Neural cell (in vitro differentiated cells): ENCODE measurements at regions not wholly inside any gene's neighbourhood (a gene's known extent, or its start where the extent isn't known, plus 50 kb on each side); places are given as distances from the start of the nearest gene placed in this dataset.

Experiments
- H2AFZ ChIP-seq: fragments of 200-600, 300-800 bp; sonication (generic), shearing (Covaris generic); 2 replicates; pipeline ENCODE4 v1.6.0; 2014; ENCODE audit warnings: low read depth, mild to moderate bottlenecking, antibody characterized with exemption, low read length, moderate library complexity
- H3F3A ChIP-seq: fragments of 200-600 bp; shearing (Covaris generic); 2 replicates; pipeline ENCODE4 v1.6.1; 2016; ENCODE audit warnings: mild to moderate bottlenecking, moderate library complexity, mixed read lengths, antibody characterized with exemption, low read length; ENCODE audit not compliant: insufficient read depth, poor library complexity, severe bottlenecking
- H3K27ac ChIP-seq: fragments of 200-600, 300-800 bp; sonication (generic), shearing (Covaris generic); 2 replicates; pipeline ENCODE4 v1.5.1; 2014; ENCODE audit warnings: mild to moderate bottlenecking, low read length, moderate library complexity
- H3K27me3 ChIP-seq: fragments of 300-800, 200-600 bp; sonication (generic), shearing (Covaris generic); 2 replicates; pipeline ENCODE4 v1.6.0; 2014; ENCODE audit warnings: mild to moderate bottlenecking, low read depth, low read length, moderate library complexity; ENCODE audit not compliant: insufficient read depth
- H3K36me3 ChIP-seq: fragments of 300-800, 200-600 bp; sonication (generic), shearing (Covaris generic); 2 replicates; pipeline ENCODE4 v1.5.1; 2014; ENCODE audit warnings: mild to moderate bottlenecking, antibody characterized with exemption, low read length, moderate library complexity; ENCODE audit not compliant: insufficient read depth
- H3K4me2 ChIP-seq: fragments of 300-800, 200-600 bp; sonication (generic), shearing (Covaris generic); 2 replicates; pipeline ENCODE4 v1.6.0; 2014; ENCODE audit warnings: mild to moderate bottlenecking, low read length
- H3K4me3 ChIP-seq: fragments of 300-800, 200-600 bp; sonication (generic), shearing (Covaris generic); 2 replicates; pipeline ENCODE4 v1.5.1; 2014; ENCODE audit warnings: mild to moderate bottlenecking, low read length, moderate library complexity
- H3K79me2 ChIP-seq: fragments of 200-600 bp; shearing (Covaris generic); replicated peaks from 2 replicates; pipeline ENCODE4 v1.6.0; 2014; ENCODE audit warnings: mild to moderate bottlenecking, low read length, moderate library complexity; ENCODE audit not compliant: insufficient read depth
- H3K9ac ChIP-seq: fragments of 300-800, 200-600 bp; sonication (generic), shearing (Covaris generic); 2 replicates; pipeline ENCODE4 v1.6.1; 2016; ENCODE audit warnings: mild to moderate bottlenecking, low read length, mixed read lengths
- H3K9me2 ChIP-seq: fragments of 200-600 bp; shearing (Covaris generic); 2 replicates; pipeline ENCODE4 v1.6.1; 2016; ENCODE audit warnings: mild to moderate bottlenecking, low read length, mixed read lengths; ENCODE audit not compliant: insufficient read depth
- H3K9me3 ChIP-seq: fragments of 200-600, 300-800 bp; sonication (generic), shearing (Covaris generic); 2 replicates; pipeline ENCODE4 v1.6.1; 2016; ENCODE audit warnings: mild to moderate bottlenecking, mixed run types, low read length, moderate library complexity, mixed read lengths
- H4K20me1 ChIP-seq: fragments of 200-600 bp; shearing (Covaris generic); 2 replicates; pipeline ENCODE4 v1.6.1; 2016; ENCODE audit warnings: mild to moderate bottlenecking, mixed run types; ENCODE audit not compliant: insufficient read depth
- CTCF ChIP-seq: fragments of 450-650 bp; IDR thresholded peaks from 2 replicates; pipeline ENCODE4 v1.5.1; 2014; ENCODE audit warnings: antibody characterized with exemption, mild to moderate bottlenecking, moderate library complexity; ENCODE audit not compliant: poor library complexity, severe bottlenecking
- EP300 ChIP-seq: fragments of 450-650 bp; conservative IDR thresholded peaks from 2 replicates; pipeline ENCODE4 v1.6.1; 2014; ENCODE audit warnings: antibody characterized with exemption, mild to moderate bottlenecking, moderate library complexity; ENCODE audit not compliant: poor library complexity, severe bottlenecking
- EZH2 ChIP-seq: fragments of 200-600, 300-800 bp; shearing (Covaris generic), sonication (generic); IDR thresholded peaks from 2 replicates; pipeline ENCODE4 v1.6.1; 2014; ENCODE audit warnings: antibody characterized with exemption, low read length, borderline replicate concordance, mild to moderate bottlenecking; ENCODE audit not compliant: insufficient read depth, poor library complexity, severe bottlenecking
- MXI1 ChIP-seq: fragments of 450-650 bp; conservative IDR thresholded peaks from 2 replicates; pipeline ENCODE4 v1.6.1; 2014; ENCODE audit warnings: antibody characterized with exemption, mild to moderate bottlenecking; ENCODE audit not compliant: poor library complexity, severe bottlenecking
- POLR2AphosphoS5 ChIP-seq: IDR thresholded peaks from 2 replicates; pipeline ENCODE4 v1.6.1; 2012
- RAD21 ChIP-seq: fragments of 450-650 bp; conservative IDR thresholded peaks from 2 replicates; pipeline ENCODE4 v1.6.1; 2014; ENCODE audit warnings: antibody characterized with exemption, mild to moderate bottlenecking, moderate library complexity
- REST ChIP-seq: IDR thresholded peaks from 2 replicates; pipeline ENCODE4 v1.6.1; 2012; ENCODE audit warnings: borderline replicate concordance
- SMC3 ChIP-seq: fragments of 450-650 bp; conservative IDR thresholded peaks from 2 replicates; pipeline ENCODE4 v1.6.1; 2014; ENCODE audit warnings: antibody characterized with exemption, mild to moderate bottlenecking, moderate library complexity; ENCODE audit not compliant: poor library complexity
- TAF1 ChIP-seq: IDR thresholded peaks from 2 replicates; pipeline ENCODE4 v1.6.1; 2012; ENCODE audit warnings: low read depth

- Histone ChIP-seq H3F3A (no peaks in the 10 kb centered on the region), H2AFZ (no peak overlapping the region), H3K27me3 (no peaks in the 10 kb centered on the region), H3K4me3 (peak overlapping the region; percentile 40), H3K9me3 (no peaks in the 10 kb centered on the region), H4K20me1 (no peaks in the 10 kb centered on the region), H3K9me2 (no peaks in the 10 kb centered on the region), H3K4me2 (no peak overlapping the region), H3K79me2 (no peaks in the 10 kb centered on the region), H3K36me3 (no peaks in the 10 kb centered on the region), H3K9ac (peak overlapping the region; percentile 17), H3K27ac (peak overlapping the region; percentile 76)
- no peak for TF ChIP-seq EZH2
- TF ChIP-seq POLR2AphosphoS5 = no peak
- no peak for TF ChIP-seq RAD21
- no peak for TF ChIP-seq TAF1
- no peak for TF ChIP-seq SMC3
- no peak for TF ChIP-seq EP300
- no peak for TF ChIP-seq REST
- TF ChIP-seq MXI1 = no peak
- TF ChIP-seq CTCF = no peak
These were observed 270.1 kb upstream of the PTGER4 start for GRCh38 chr5:40409601-40410000.

- H3K36me3 ChIP-seq = no peaks in the 10 kb centered on the region
- no peaks in the 10 kb centered on the region for H4K20me1 ChIP-seq
- peaks cover 4% of the 10 kb centered on the region for H3F3A ChIP-seq
- H3K9me2 ChIP-seq = no peaks in the 10 kb centered on the region
- no peak overlapping the region for H3K4me3 ChIP-seq
- no peak overlapping the region for H2AFZ ChIP-seq
- H3K79me2 ChIP-seq = no peaks in the 10 kb centered on the region
- no peaks in the 10 kb centered on the region for H3K27me3 ChIP-seq
- no peak overlapping the region for H3K27ac ChIP-seq
- no peak overlapping the region for H3K9ac ChIP-seq
- no peak overlapping the region for H3K4me2 ChIP-seq
- no peaks in the 10 kb centered on the region for H3K9me3 ChIP-seq
- TF ChIP-seq TAF1 = no peak
- TF ChIP-seq CTCF = no peak
- no peak for TF ChIP-seq SMC3
- TF ChIP-seq POLR2AphosphoS5 = no peak
- no peak for TF ChIP-seq REST
These were observed 272.9 kb upstream of the PTGER4 start for GRCh38 chr5:40406741-40407211.
